Ishikawa (cell line): ENCODE measurements at regions not wholly inside any gene's neighbourhood (a gene's known extent, or its start where the extent isn't known, plus 50 kb on each side); places are given as distances from the start of the nearest gene placed in this dataset.

Source experiments
- CEBPB ChIP-seq: IDR thresholded peaks from 2 replicates; pipeline ENCODE4 v1.6.1; 2012
- CREB1 ChIP-seq: IDR thresholded peaks from 2 replicates; pipeline ENCODE4 v1.6.1; 2012; ENCODE audit warnings: low read depth
- EGR1 ChIP-seq: IDR thresholded peaks from 2 replicates; pipeline ENCODE4 v1.6.1; 2012
- EP300 ChIP-seq: IDR thresholded peaks from 2 replicates; pipeline ENCODE4 v1.6.1; 2012; ENCODE audit warnings: borderline replicate concordance
- FOXM1 ChIP-seq: IDR thresholded peaks from 2 replicates; pipeline ENCODE4 v1.6.1; 2012; ENCODE audit warnings: low read depth, borderline replicate concordance
- MAX ChIP-seq: IDR thresholded peaks from 2 replicates; pipeline ENCODE4 v1.6.1; 2012
- NFIC ChIP-seq: IDR thresholded peaks from 2 replicates; pipeline ENCODE4 v1.6.1; 2012
- RAD21 ChIP-seq: IDR thresholded peaks from 2 replicates; pipeline ENCODE4 v1.6.1; 2012; ENCODE audit warnings: low read depth
- REST ChIP-seq: IDR thresholded peaks from 2 replicates; pipeline ENCODE4 v1.6.1; 2012; ENCODE audit warnings: low read depth, mild to moderate bottlenecking
- TAF1 ChIP-seq: IDR thresholded peaks from 2 replicates; pipeline ENCODE4 v1.6.1; 2012; ENCODE audit warnings: low read depth, mild to moderate bottlenecking
- TCF12 ChIP-seq: IDR thresholded peaks from 2 replicates; pipeline ENCODE4 v1.6.1; 2012; ENCODE audit warnings: low read depth
- TEAD4 ChIP-seq: IDR thresholded peaks from 2 replicates; pipeline ENCODE4 v1.6.1; 2012
- YY1 ChIP-seq: IDR thresholded peaks from 2 replicates; pipeline ENCODE4 v1.6.1; 2012; ENCODE audit warnings: low read depth
- ZBTB7A ChIP-seq: IDR thresholded peaks from 2 replicates; pipeline ENCODE4 v1.6.1; 2012; ENCODE audit warnings: low read depth
- TF ChIP-seq, protein P1 (sequence below): IDR thresholded peaks from 2 replicates; pipeline ENCODE4 v1.6.1; 2012

DNA sequence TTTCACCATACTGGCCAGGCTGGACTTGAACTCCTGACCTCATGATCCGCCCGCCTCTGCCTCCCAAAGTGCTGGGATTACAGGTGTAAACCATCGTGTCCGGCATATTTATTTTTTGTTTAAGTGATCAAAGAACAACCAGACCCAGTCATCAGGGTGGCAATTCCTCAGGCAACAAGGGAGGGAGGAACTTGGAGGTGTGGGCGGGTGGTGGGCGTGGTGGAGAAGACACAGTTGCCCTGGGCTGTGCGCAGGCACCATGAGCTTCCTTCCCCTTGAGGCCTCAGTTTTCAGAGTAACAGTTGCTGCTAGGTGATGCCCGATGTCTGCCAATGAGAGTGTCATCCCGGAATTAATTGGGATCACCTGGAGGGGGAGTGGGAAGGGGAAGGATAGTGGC lies 191.7 kb downstream of the ALG10 start:
- TF ChIP-seq NFIC: no peak
- TF ChIP-seq TAF1: no peak
- no peak for TF ChIP-seq MAX
- no peak for TF ChIP-seq TCF12

DNA sequence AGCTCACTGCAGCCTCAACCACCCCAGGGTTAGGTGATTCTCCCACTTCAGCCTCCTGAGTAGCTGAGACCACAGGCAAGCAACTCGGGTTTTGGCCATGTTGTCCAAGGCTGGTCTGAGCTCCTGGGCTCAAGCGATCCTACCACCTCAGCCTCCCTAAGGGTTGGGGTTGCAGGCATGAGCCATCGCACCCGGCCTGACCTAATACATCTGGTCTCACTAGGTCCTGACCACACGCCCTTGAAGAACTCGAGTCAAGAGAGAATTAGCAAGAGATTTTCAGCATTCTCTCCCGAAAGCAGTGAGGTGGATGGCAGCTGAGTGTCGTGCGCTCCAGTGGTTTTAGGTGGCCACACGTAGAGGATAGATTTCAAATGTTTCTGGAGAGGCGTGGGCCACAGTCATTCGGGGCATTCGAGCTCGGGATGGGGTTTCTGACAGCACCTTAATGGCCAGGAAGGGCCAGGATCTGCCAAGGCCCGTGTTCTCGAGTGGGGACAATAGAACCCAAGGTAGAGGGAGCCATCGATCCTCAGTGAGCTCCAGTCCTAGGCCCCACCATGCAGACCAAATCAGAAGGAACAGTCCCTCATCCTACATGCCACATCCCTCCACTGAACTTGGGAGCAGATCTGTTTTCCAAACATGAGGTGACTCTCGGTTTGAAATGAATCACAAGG lies 193.1 kb downstream of the ALG10 start:
- TF ChIP-seq CEBPB: no peak

- TF ChIP-seq MAX: no peak
- no peak for TF ChIP-seq REST
- no peak for TF ChIP-seq TCF12
- TF ChIP-seq EP300: no peak
- no peak for TF ChIP-seq CEBPB
- TF ChIP-seq, protein P1, sequence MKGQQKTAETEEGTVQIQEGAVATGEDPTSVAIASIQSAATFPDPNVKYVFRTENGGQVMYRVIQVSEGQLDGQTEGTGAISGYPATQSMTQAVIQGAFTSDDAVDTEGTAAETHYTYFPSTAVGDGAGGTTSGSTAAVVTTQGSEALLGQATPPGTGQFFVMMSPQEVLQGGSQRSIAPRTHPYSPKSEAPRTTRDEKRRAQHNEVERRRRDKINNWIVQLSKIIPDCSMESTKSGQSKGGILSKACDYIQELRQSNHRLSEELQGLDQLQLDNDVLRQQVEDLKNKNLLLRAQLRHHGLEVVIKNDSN: no peak
- TF ChIP-seq TAF1: no peak
- TF ChIP-seq ZBTB7A: no peak
- no peak for TF ChIP-seq EGR1
- no peak for TF ChIP-seq NFIC
- TF ChIP-seq RAD21: no peak
- no peak for TF ChIP-seq FOXM1
- no peak for TF ChIP-seq TEAD4
These were observed 193.6 kb downstream of the ALG10 start for GRCh38 chr12:34215893-34216285.

- TF ChIP-seq CREB1: no peak
- TF ChIP-seq EGR1: no peak
- TF ChIP-seq RAD21: no peak
- TF ChIP-seq EP300: no peak
- no peak for TF ChIP-seq FOXM1
- no peak for TF ChIP-seq TCF12
- TF ChIP-seq ZBTB7A: no peak
- no peak for TF ChIP-seq TAF1
- no peak for TF ChIP-seq MAX
- no peak for TF ChIP-seq YY1
These were observed 195.4 kb downstream of the ALG10 start for GRCh38 chr12:34217660-34218059.

DNA sequence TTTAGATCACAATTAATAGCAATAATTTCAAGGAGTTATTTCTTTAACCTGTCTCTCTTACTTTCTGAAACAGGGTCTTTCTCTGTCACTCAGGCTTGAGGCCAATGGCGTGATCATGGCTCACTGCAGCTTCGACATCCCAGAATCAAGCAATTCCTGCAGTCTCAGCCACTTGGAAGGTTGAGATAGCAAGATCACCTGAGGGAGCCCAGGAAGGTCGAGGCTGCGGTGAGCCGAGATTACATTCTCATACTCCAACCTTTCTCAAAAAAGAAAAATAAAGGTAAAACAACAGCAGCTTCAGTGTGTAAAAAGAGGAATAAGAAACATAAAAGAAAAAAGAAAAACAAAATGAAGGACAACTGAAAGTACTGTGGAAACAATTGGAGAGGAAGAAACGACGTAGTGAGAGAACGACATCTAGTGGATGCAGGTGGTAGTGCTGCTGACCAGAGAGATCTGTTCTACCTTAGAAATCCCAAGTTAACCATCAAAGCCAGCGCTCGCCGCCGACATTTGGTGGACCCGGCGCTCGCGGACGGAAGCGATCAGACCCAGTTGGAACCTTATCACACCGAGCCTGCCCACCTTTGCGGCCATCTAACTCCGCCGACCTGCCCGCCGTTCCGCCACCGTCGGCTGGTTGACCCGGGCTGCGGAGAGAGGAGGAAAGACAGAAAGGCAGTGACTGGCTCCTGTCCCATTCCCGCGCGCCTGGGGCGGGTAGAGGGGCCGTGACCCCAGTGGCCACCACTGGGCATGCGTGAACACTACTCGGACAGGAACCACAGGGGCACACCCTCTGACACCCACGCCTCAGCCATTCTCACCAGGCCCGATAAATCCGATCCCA lies 196.1 kb downstream of the ALG10 start:
- TF ChIP-seq ZBTB7A: no peak
- TF ChIP-seq TAF1: no peak
- no peak for TF ChIP-seq NFIC
- TF ChIP-seq YY1: peak; percentile 57; the same call in 1 of the 2 replicates
- TF ChIP-seq TCF12: no peak
- no peak for TF ChIP-seq CEBPB
- TF ChIP-seq TEAD4: no peak
- peak; percentile 41; the same call in 1 of the 2 replicates for TF ChIP-seq MAX
- TF ChIP-seq REST: no peak
- no peak for TF ChIP-seq CREB1
- peak; percentile 94 for TF ChIP-seq RAD21
- TF ChIP-seq FOXM1: no peak
- TF ChIP-seq EP300: no peak
